OCI-LY7 (cell line): ENCODE measurements at regions not wholly inside any gene's neighbourhood (a gene's known extent, or its start where the extent isn't known, plus 50 kb on each side); places are given as distances from the start of the nearest gene placed in this dataset.

ENCODE experiments used
- EZH2phosphoT487 ChIP-seq: fragments of 200-600 bp; sonication (generic); IDR thresholded peaks from 2 replicates; pipeline ENCODE4 v1.6.1; 2018; ENCODE audit warnings: low read depth, borderline replicate concordance, mild to moderate bottlenecking, mixed run types, antibody characterized with exemption, low read length, moderate library complexity, mixed read lengths
- TF ChIP-seq, protein P1 (sequence below): fragments of 200-600 bp; sonication (generic); conservative IDR thresholded peaks from 2 replicates; pipeline ENCODE4 v1.5.1; 2014; ENCODE audit warnings: mild to moderate bottlenecking, antibody characterized with exemption, low read length, moderate library complexity, mixed read lengths

DNA sequence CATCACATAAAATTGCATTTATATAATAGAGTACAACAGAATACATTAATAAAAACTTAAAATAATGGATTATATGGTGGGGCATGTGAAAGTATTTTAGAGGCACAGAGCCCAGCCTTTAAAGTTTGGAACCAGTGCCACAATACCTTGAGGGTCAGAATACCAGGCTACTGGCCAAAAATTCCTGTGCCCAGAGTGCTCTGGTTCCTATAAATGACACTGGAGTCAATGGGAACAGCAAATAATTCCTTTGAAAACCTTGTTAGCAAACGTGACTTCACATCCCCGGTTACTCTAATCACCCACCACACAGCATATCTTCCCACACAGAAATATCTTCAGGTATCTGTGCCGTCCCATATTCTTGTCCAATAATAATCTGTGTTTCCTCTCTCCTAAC, 1242.6 kb downstream of the DIAPH3 start:
- TF ChIP-seq, protein P1, sequence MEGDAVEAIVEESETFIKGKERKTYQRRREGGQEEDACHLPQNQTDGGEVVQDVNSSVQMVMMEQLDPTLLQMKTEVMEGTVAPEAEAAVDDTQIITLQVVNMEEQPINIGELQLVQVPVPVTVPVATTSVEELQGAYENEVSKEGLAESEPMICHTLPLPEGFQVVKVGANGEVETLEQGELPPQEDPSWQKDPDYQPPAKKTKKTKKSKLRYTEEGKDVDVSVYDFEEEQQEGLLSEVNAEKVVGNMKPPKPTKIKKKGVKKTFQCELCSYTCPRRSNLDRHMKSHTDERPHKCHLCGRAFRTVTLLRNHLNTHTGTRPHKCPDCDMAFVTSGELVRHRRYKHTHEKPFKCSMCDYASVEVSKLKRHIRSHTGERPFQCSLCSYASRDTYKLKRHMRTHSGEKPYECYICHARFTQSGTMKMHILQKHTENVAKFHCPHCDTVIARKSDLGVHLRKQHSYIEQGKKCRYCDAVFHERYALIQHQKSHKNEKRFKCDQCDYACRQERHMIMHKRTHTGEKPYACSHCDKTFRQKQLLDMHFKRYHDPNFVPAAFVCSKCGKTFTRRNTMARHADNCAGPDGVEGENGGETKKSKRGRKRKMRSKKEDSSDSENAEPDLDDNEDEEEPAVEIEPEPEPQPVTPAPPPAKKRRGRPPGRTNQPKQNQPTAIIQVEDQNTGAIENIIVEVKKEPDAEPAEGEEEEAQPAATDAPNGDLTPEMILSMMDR: no peak
- no peak for TF ChIP-seq EZH2phosphoT487
